Progenitor cell of endocrine pancreas (in vitro differentiated cells): ENCODE measurements at regions not wholly inside any gene's neighbourhood (a gene's known extent, or its start where the extent isn't known, plus 50 kb on each side); places are given as distances from the start of the nearest gene placed in this dataset.

Source experiments
- DNase-seq: peaks from one replicate; pipeline ENCODE4 v3.0.0; 2021; ENCODE audit warnings: low spot score; ENCODE audit not compliant: unreplicated experiment
- H3K27ac Mint-ChIP-seq: 2 replicates; pipeline ENCODE4 v1.8.0; 2021; ENCODE audit warnings: mild to moderate bottlenecking, moderate library complexity, mixed read lengths
- H3K27me3 Mint-ChIP-seq: 2 replicates; pipeline ENCODE4 v1.8.0; 2021; ENCODE audit warnings: mixed read lengths
- H3K36me3 Mint-ChIP-seq: 2 replicates; pipeline ENCODE4 v1.8.0; 2022; ENCODE audit warnings: mixed read lengths; ENCODE audit not compliant: insufficient read depth
- H3K4me1 Mint-ChIP-seq: 2 replicates; pipeline ENCODE4 v1.8.0; 2021; ENCODE audit warnings: low read depth, mixed read lengths
- H3K4me3 Mint-ChIP-seq: 2 replicates; pipeline ENCODE4 v1.8.0; 2021; ENCODE audit warnings: low read depth, mild to moderate bottlenecking, moderate library complexity, mixed read lengths
- H3K9me3 Mint-ChIP-seq: 2 replicates; pipeline ENCODE4 v1.8.0; 2021; ENCODE audit warnings: low read depth, mixed read lengths
- CTCF ChIP-seq: fragments of 200-600 bp; sonication (generic); IDR thresholded peaks from one replicate; pipeline ENCODE4 v1.5.0; 2021; ENCODE audit warnings: antibody characterized with exemption, mild to moderate bottlenecking; ENCODE audit not compliant: unreplicated experiment

- Mint-ChIP-seq H3K4me3 (no peak overlapping the region), H3K36me3 (no peaks in the 10 kb centered on the region), H3K27me3 (peaks cover 24% of the 10 kb centered on the region), H3K4me1 (no peaks in the 10 kb centered on the region), H3K27ac (no peak overlapping the region), H3K9me3 (no peaks in the 10 kb centered on the region)
- DNase-seq, result no peak
- TF ChIP-seq CTCF, result no peak
Observed at GRCh38 chr2:173419506-173419905, 64.8 kb downstream of the CDCA7 start.

- Mint-ChIP-seq H3K36me3 (no peaks in the 10 kb centered on the region), H3K27me3 (peaks cover 16% of the 10 kb centered on the region), H3K4me1 (no peaks in the 10 kb centered on the region), H3K4me3 (no peak overlapping the region), H3K9me3 (no peaks in the 10 kb centered on the region), H3K27ac (no peak overlapping the region)
- no peak for TF ChIP-seq CTCF
- DNase-seq, result no peak
Observed at GRCh38 chr2:173424886-173425285, 70.2 kb downstream of the CDCA7 start.

GRCh38 chr2:173427887-173428668 is 73.4 kb downstream of the CDCA7 start:
- Mint-ChIP-seq H3K27me3 (no peaks in the 10 kb centered on the region), H3K27ac (no peak overlapping the region), H3K9me3 (no peaks in the 10 kb centered on the region), H3K4me3 (no peak overlapping the region), H3K4me1 (no peaks in the 10 kb centered on the region), H3K36me3 (no peaks in the 10 kb centered on the region)
- no peak for DNase-seq
- no peak for TF ChIP-seq CTCF

GRCh38 chr2:173431191-173431590 is 76.5 kb downstream of the CDCA7 start:
- H3K4me1 Mint-ChIP-seq, result no peaks in the 10 kb centered on the region
- H3K27me3 Mint-ChIP-seq, result peaks cover 10% of the 10 kb centered on the region
- H3K27ac Mint-ChIP-seq, result no peak overlapping the region
- H3K9me3 Mint-ChIP-seq, result peaks cover 4% of the 10 kb centered on the region
- no peak overlapping the region for H3K4me3 Mint-ChIP-seq
- TF ChIP-seq CTCF, result peak; percentile 34
- H3K36me3 Mint-ChIP-seq, result no peaks in the 10 kb centered on the region
- no peak for DNase-seq

- no peaks in the 10 kb centered on the region for H3K36me3 Mint-ChIP-seq
- H3K9me3 Mint-ChIP-seq, result peaks cover 4% of the 10 kb centered on the region
- peaks cover 10% of the 10 kb centered on the region for H3K27me3 Mint-ChIP-seq
- H3K4me3 Mint-ChIP-seq, result no peak overlapping the region
- no peaks in the 10 kb centered on the region for H3K4me1 Mint-ChIP-seq
- DNase-seq, result no peak
- TF ChIP-seq CTCF, result no peak
- H3K27ac Mint-ChIP-seq, result no peak overlapping the region
Observed at GRCh38 chr2:173432049-173432754, 77.5 kb downstream of the CDCA7 start.
